ENCODE measurements at regions not wholly inside any gene's neighbourhood (a gene's known extent, or its start where the extent isn't known, plus 50 kb on each side); places are given as distances from the start of the nearest gene placed in this dataset.

- no peaks in the 10 kb centered on the region for H3K27me3 ChIP-seq
- H3K9me3 ChIP-seq = no peaks in the 10 kb centered on the region
- no peak for TF ChIP-seq CTCF (IDR thresholded peaks at IDR 0.05)
- no peak overlapping the region for H3K4me3 ChIP-seq (ENCODE audit: low read depth in 1 of 2, low read length in 1 of 2)
- no peaks in the 10 kb centered on the region for H3K4me1 ChIP-seq (ENCODE audit: control insufficient read depth in 1 of 2, insufficient read depth in 1 of 2, low read depth in 1 of 2, low read length in 1 of 2)
- H3K27ac ChIP-seq = no peak overlapping the region
- no peaks in the 10 kb centered on the region for H3K36me3 ChIP-seq
These were observed 670.6 kb downstream of the SLC16A7 start for GRCh38 chr12:60266381-60266852.

GRCh38 chr12:60269611-60270269, 673.9 kb downstream of the SLC16A7 start:
- Histone ChIP-seq H3K9me3 (no peaks in the 10 kb centered on the region), H3K4me1 (ENCODE audit: control insufficient read depth in 1 of 2, insufficient read depth in 1 of 2, low read depth in 1 of 2, low read length in 1 of 2) (no peaks in the 10 kb centered on the region), H3K4me3 (ENCODE audit: low read depth in 1 of 2, low read length in 1 of 2) (no peak overlapping the region), H3K27ac (no peak overlapping the region), H3K36me3 (no peaks in the 10 kb centered on the region), H3K27me3 (no peaks in the 10 kb centered on the region)
- TF ChIP-seq CTCF (IDR thresholded peaks at IDR 0.05) = no peak

- Histone ChIP-seq H3K9me3 (no peaks in the 10 kb centered on the region), H3K4me3 (ENCODE audit: low read depth in 1 of 2, low read length in 1 of 2) (no peak overlapping the region), H3K4me1 (ENCODE audit: control insufficient read depth in 1 of 2, insufficient read depth in 1 of 2, low read depth in 1 of 2, low read length in 1 of 2) (no peaks in the 10 kb centered on the region), H3K27ac (no peak overlapping the region), H3K36me3 (no peaks in the 10 kb centered on the region), H3K27me3 (no peaks in the 10 kb centered on the region)
- no peak for TF ChIP-seq CTCF (IDR thresholded peaks at IDR 0.05)
These were observed 676.0 kb downstream of the SLC16A7 start for GRCh38 chr12:60271816-60272215.

GRCh38 chr12:60278209-60278608, 682.4 kb downstream of the SLC16A7 start:
- H3K9me3 ChIP-seq = no peaks in the 10 kb centered on the region
- H3K4me3 ChIP-seq (ENCODE audit: low read depth in 1 of 2, low read length in 1 of 2) = no peak overlapping the region
- no peaks in the 10 kb centered on the region for H3K27me3 ChIP-seq
- H3K36me3 ChIP-seq = no peaks in the 10 kb centered on the region
- H3K27ac ChIP-seq = no peak overlapping the region
- no peaks in the 10 kb centered on the region for H3K4me1 ChIP-seq (ENCODE audit: control insufficient read depth in 1 of 2, insufficient read depth in 1 of 2, low read depth in 1 of 2, low read length in 1 of 2)
- TF ChIP-seq CTCF (IDR thresholded peaks at IDR 0.05) = no peak

- Histone ChIP-seq H3K4me3 (ENCODE audit: low read depth in 1 of 2, low read length in 1 of 2) (no peak overlapping the region), H3K36me3 (no peaks in the 10 kb centered on the region), H3K27ac (no peak overlapping the region)
These were observed 683.4 kb downstream of the SLC16A7 start for GRCh38 chr12:60279221-60279620.

More at GRCh38 chr12:60279221-60279620, 683.4 kb downstream of the SLC16A7 start:
- TF ChIP-seq CTCF (IDR thresholded peaks at IDR 0.05) = no peak
- Histone ChIP-seq H3K27me3 (no peaks in the 10 kb centered on the region), H3K4me1 (ENCODE audit: control insufficient read depth in 1 of 2, insufficient read depth in 1 of 2, low read depth in 1 of 2, low read length in 1 of 2) (no peaks in the 10 kb centered on the region), H3K9me3 (no peaks in the 10 kb centered on the region)

Data from neutrophil (primary cell).